GM12878 (cell line): ENCODE measurements at regions not wholly inside any gene's neighbourhood (a gene's known extent, or its start where the extent isn't known, plus 50 kb on each side); places are given as distances from the start of the nearest gene placed in this dataset.

Experiments
- MTA2 ChIP-seq: fragments of 450-650 bp; IDR thresholded peaks from 2 replicates; pipeline ENCODE4 v1.6.1; 2016; ENCODE audit warnings: low read depth, mild to moderate bottlenecking, moderate library complexity
- POLR2AphosphoS5 ChIP-seq: IDR thresholded peaks from 2 replicates; pipeline ENCODE4 v1.6.1; 2011; ENCODE audit warnings: mild to moderate bottlenecking, low read length, inconsistent platforms
- TAF1 ChIP-seq: IDR thresholded peaks from 2 replicates; pipeline ENCODE4 v1.6.1; 2011; ENCODE audit warnings: mild to moderate bottlenecking, low read depth, low read length, borderline replicate concordance
- ZBTB33 ChIP-seq: fragments of 450-650 bp; IDR thresholded peaks from 2 replicates; pipeline ENCODE4 v1.6.1; 2017; ENCODE audit warnings: mild to moderate bottlenecking
- TF ChIP-seq, protein P1 (sequence below), 3 experiments: IDR thresholded peaks in 2 of 3; conservative IDR thresholded peaks in 1 of 3; 2 replicates each; pipeline ENCODE4 v1.5.1; 2011; ENCODE audit warnings: low read depth in 3 of 3, low read length in 3 of 3, mild to moderate bottlenecking in 3 of 3, control low read depth in 2 of 3, moderate library complexity in 2 of 3, inconsistent platforms in 1 of 3, mixed read lengths in 1 of 3; ENCODE audit not compliant: control insufficient read depth in 2 of 3, insufficient read depth in 1 of 3; ENCODE audit errors: extremely low read depth in 1 of 3

- TF ChIP-seq, protein P1, sequence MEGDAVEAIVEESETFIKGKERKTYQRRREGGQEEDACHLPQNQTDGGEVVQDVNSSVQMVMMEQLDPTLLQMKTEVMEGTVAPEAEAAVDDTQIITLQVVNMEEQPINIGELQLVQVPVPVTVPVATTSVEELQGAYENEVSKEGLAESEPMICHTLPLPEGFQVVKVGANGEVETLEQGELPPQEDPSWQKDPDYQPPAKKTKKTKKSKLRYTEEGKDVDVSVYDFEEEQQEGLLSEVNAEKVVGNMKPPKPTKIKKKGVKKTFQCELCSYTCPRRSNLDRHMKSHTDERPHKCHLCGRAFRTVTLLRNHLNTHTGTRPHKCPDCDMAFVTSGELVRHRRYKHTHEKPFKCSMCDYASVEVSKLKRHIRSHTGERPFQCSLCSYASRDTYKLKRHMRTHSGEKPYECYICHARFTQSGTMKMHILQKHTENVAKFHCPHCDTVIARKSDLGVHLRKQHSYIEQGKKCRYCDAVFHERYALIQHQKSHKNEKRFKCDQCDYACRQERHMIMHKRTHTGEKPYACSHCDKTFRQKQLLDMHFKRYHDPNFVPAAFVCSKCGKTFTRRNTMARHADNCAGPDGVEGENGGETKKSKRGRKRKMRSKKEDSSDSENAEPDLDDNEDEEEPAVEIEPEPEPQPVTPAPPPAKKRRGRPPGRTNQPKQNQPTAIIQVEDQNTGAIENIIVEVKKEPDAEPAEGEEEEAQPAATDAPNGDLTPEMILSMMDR (IDR thresholded peaks at IDR 0.05 in 2 of 3, conservative IDR thresholded peaks at IDR 0.05 in 1 of 3; ENCODE audit: control insufficient read depth in 2 of 3, extremely low read depth in 1 of 3, insufficient read depth in 1 of 3, low read depth in 3 of 3, low read length in 3 of 3): no peak
- TF ChIP-seq POLR2AphosphoS5: no peak
- no peak for TF ChIP-seq MTA2
- TF ChIP-seq TAF1: no peak
- TF ChIP-seq ZBTB33: no peak
Measured at GRCh38 chr13:87344176-87344575, 327.0 kb upstream of the SLITRK5 start.
